Left renal pelvis (tissue), 4 donors: ENCODE measurements at regions not wholly inside any gene's neighbourhood (a gene's known extent, or its start where the extent isn't known, plus 50 kb on each side); places are given as distances from the start of the nearest gene placed in this dataset.
"Not testable (repeated sequence)": the region's sequence is repeated elsewhere in the genome, so short reads cannot be mapped to it uniquely, and the experiment has no call there.

Experiments used
- DNase-seq, 4 donors: peaks; one replicate each; pipeline ENCODE4 v3.0.0-alpha.2; 2013; ENCODE audit warnings: low read depth in 4 of 4, low spot score in 3 of 4

GRCh38 chr3:147333098-147333497 lies 73.2 kb downstream of the ZIC4 start:
- no peak for DNase-seq

DNA sequence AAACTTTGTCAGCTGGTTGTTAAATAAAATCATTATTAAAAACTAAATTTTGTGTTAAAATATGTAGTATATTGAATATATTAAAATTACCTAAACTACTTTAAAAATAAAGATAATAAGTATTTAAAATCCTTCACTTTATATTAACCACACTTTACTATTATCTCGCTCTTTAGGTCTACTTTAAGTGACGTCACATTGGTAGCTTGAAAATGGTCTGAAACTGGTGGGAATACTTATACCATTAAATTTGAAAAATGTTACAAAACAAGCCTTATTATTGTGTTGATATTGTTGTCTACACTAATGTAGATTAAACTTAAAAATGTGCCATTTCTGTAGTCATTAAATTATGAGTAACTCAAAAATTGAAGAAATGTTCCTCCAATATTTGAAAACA lies 77.6 kb downstream of the ZIC4 start:
- DNase-seq = no peak

- DNase-seq = no peak
Observed at GRCh38 chr3:147324356-147324755, 82.0 kb downstream of the ZIC4 start.

- DNase-seq = no peak
Observed at GRCh38 chr3:147318900-147319299, 87.4 kb downstream of the ZIC4 start.

- not testable (repeated sequence) for DNase-seq
Observed at GRCh38 chr3:147317080-147317479, 89.3 kb downstream of the ZIC4 start.

- no peak for DNase-seq
Observed at GRCh38 chr3:147313513-147313912, 92.8 kb downstream of the ZIC4 start.

- DNase-seq = no peak
Observed at GRCh38 chr3:147312786-147313280, 93.5 kb downstream of the ZIC4 start.

DNA sequence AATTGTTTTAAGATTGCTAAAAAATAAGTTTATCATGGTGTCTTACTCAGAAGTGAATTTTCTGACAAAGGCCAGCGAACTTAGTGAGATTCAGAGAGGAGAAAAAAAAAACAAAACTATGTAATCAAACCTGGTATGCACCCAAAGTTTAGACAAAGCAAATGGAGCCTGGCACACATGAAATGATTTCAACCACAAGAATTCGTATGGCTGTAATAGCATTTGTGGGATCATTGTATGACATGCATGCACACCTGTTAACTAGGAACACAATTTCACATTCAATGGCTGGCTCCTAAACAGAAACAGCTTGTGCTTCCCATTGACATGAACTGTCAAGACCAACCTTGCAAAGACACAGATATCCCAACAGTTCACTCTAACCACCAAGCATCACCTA lies 94.6 kb downstream of the ZIC4 start:
- DNase-seq = no peak

- DNase-seq = no peak
Observed at GRCh38 chr3:147305533-147306250, 100.7 kb downstream of the ZIC4 start.

DNA sequence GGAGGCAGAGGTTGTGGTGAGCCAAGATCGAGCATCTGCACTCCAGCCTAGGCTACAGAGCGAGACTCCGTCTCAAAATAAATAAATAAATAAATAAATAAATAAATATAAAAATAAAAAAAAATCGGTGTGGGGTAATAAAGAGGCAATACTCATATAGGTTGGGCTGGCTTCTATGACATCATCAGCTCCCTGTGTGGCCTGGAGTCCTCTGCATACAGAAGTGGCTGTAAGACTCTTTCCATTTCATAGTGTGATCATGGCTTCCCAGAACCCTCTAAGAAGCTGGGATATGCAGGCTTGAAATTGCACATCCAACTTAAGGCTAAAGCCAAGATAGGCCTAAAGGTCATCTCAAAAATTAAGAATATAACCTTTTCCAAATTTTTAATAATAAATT lies 101.6 kb downstream of the ZIC4 start:
- no peak for DNase-seq

GRCh38 chr3:147301781-147302180 lies 104.6 kb downstream of the ZIC4 start:
- DNase-seq = no peak

- DNase-seq = no peak
Observed at GRCh38 chr3:147299656-147300055, 106.7 kb downstream of the ZIC4 start.

DNA sequence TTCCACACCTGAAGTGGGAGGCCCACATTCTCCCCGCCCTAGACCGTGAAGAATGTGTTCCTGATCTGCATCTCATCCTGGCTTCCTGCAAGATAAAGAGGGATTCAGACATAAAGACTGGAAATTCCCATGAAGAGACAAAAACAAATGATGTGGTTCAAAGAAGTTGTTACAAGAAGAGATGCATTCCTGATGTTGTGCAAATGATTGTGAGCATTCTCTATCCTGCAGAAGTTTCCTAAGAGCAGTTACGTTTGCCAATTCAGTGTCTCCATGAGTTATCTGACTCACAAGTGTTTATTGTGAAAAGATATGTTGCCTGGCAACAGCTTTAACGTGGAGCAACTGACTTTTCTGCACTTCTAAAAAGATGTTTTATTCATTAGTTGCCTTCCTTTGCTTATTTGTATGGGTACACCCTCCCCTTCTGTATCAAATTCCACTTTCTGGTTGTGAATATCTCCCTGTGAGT lies 107.8 kb downstream of the ZIC4 start:
- DNase-seq = no peak

DNA sequence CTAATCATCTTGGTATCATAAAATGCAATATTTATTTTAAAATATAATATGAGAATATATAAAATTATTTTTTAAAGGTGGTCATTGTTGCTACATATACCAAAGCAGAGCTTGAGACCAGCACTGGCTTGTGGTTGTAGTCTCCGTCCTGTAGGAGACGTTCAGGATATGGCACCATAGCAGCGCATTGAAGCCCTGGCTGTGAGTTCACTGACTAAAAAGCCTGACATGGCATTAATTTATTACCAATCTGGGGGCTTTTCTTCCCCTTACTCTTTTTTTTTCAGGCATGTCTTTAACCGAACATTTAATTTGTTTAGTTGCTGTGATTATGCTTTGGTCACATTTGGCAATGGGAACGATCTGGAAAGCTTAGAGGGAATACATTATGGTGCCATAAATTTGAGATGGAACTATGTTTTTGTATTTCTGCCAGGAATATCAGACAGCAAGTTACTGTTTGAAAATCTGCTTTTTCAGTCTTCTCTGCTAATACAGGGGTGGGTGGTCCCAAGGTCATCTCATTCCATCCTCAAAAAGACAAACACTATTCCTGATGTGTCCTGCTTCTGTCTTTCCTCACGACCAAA lies 108.5 kb downstream of the ZIC4 start:
- DNase-seq = no peak

DNA sequence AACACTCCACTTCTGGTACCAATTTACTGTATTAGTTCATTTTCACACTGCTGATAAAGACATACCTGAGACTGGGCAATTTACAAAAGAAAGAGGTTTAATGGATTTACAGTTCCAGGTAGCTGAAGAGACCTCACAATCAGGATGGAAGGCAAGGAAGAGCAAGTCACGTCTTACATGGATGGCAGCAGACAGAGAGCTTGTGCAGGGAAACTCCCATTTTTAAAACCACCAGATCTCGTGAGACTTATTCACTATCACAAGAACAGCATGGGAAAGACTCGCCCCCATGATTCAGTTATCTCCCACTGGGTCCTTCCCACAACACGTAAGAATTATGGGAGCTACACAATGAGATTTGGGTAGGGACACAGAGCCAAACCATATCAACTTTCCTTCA lies 119.0 kb downstream of the ZIC4 start:
- DNase-seq = not testable (repeated sequence)

DNA sequence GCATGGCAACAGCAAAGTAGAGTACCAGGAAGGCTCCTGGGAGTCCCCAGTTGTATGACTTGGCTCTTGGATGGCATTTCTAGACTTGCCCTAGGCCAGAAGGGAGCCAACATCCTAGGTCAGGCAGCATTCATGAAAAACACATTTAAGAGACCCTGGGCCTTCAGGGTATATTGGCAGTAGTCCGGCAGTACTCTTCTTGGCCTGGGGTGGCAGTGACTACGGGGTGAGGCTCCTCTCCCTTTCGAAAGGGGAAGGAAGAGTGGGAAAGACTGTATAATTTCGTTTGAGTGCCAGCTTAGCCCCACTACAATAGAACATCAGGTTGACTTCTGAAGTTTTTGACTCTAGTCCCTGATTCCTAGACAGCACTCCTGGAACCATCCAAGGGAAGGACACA lies 136.4 kb downstream of the ZIC4 start:
- DNase-seq = no peak

GRCh38 chr3:147267434-147267833 lies 138.9 kb downstream of the ZIC4 start:
- no peak for DNase-seq

DNA sequence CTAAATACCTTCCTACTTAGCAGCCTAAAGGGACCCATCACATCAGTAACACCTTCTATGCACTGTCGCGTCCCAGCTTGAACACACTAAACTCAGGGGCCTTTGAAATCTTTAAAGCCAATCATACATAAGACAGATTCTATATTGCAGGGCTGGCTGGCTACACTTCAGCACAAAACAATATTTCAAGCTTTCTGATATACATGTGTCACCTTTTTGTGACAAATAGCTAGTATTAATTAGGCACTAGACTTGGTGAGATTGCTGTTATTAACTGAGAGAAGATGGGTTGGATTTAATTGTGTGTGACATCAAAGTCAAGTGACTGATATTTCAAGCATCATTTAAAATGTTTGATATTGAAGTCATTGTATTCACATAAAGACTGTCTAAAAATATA lies 148.4 kb downstream of the ZIC4 start:
- no peak for DNase-seq

GRCh38 chr3:147256739-147257138 lies 149.6 kb downstream of the ZIC4 start:
- no peak for DNase-seq

- DNase-seq = no peak
Observed at GRCh38 chr3:147246906-147247305, 159.4 kb downstream of the ZIC4 start.

DNA sequence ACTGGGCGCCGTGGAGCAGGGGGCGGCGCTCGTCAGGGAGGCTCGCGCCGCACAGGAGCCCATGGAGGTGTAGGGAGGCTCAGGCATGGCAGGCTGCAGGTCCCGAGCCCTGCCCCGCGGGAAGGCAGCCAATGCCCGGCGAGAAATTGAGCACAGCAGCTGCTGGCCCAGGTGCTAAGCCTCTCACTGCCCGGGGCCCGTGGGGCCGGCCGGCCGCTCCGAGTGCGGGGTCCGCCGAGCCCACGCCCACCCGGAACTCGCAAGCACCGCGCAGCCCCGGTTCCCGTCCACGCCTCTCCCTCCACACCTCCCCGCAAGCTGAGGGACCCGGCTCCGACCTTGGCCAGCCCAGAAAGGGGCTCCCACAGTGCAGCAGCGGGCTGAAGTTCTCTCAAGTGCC lies 160.7 kb downstream of the ZIC4 start:
- DNase-seq = not testable (repeated sequence)

DNA sequence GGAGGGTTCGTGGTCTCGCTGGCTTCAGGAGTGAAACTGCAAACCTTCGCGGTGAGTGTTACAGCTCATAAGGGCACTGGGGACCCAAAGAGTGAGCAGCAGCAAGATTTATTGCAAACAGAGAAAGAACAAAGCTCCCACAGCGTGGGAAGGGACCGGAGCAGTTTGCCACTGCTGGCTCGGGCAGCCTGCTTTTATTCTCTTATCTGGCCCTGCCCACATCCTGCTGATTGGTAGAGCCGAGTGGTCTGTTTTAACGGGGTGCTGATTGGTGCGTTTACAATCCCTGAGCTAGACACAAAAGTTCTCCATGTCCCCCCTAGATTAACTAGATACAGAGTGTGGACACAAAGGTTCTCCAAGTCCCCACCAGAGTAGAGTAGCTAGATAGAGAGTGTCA lies 161.3 kb downstream of the ZIC4 start:
- not testable (repeated sequence) for DNase-seq
